ENCODE measurements at regions not wholly inside any gene's neighbourhood (a gene's known extent, or its start where the extent isn't known, plus 50 kb on each side); places are given as distances from the start of the nearest gene placed in this dataset.
A peak's percentile ranks its signal among the peaks of the same experiment; 100 is the strongest.

- DNase-seq, result no peak
Observed at GRCh38 chr15:70272565-70273355, 175.0 kb upstream of the TLE3 start.

DNA sequence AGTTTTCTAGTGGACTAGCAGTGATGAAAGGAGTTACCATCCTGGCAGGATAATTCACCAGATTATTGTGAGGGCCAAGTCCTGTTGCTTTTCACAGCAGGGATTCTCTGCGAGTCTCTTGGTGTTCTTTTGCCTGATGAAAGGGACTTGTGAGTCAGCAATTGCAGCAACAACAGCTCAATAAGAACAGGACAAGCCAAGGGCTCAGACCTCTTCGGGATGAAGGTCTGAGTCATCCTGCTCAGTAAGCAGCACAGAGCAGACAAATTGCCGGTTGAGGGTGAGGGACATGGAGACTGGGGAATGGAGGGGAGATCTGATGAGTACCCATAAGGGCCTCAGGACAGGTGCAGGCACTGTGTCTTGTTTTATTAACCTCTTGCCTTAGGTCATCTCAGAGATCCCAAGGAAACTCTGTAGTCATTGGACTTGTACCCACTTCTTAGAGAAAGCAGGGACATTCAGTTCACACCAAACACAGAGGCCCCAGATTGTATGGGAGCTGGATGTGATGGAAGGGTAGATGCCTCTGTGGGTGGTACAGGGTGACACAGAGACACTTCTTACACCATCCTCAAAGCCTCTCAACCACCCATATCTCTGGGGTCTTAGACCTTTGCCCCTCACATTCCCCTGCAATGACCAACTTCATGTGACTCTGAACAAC lies 173.8 kb upstream of the TLE3 start:
- DNase-seq, result no peak

DNA sequence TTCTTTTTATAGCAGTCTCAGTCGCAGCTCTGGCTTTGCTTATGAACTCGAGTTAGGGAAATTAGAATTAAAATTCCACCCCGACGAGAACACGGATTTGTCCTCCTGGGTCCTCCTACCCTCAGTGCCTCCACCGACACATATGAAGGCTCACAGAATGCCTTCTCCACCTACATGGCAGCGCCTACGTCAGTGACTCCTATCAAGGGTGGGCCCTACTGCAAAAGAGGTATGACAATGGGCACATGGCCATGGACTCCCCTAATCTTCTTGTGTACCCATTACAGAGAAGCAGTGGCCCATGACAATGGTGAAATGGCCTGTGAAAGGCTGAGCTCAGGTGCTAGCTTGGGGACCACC lies 173.0 kb upstream of the TLE3 start:
- DNase-seq, result no peak

DNA sequence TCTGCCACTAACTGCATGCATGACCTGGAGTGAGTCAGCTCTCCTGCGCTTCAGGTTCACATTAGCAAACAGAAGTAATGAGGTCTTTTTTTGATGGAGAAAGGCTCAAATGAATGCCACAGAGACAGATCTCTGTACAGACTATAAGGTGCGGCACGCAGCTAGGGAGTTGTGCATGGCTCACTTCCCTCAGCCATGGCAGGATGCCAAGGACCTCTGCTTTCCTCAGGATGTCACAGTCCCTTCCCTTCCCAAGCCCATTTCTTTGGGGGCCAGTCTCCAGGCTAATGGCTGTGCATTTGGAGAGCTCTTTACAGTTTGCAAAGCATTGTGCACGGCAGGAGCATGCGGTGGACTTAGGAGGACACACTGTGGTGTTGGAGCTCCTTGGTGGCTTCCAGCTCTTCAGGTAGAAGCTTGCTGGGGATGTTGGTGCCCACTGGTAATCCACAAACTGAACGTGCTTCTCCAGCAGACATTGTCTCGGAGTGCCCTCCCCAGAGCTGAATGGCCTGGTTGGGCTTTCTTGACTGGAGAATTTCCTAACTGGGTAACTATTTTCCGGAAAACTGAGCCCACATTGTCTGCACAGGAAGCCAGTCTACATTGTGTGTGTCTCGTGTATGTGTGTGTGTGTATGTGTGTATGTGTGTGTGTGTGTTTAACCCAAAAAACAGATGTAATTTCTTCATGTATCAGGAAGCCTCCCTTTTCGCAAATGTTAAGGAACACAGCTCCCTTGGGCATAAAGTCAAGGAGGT lies 172.5 kb upstream of the TLE3 start:
- DNase-seq, result no peak

- no peak for DNase-seq
Observed at GRCh38 chr15:70269311-70269911, 171.7 kb upstream of the TLE3 start.

DNA sequence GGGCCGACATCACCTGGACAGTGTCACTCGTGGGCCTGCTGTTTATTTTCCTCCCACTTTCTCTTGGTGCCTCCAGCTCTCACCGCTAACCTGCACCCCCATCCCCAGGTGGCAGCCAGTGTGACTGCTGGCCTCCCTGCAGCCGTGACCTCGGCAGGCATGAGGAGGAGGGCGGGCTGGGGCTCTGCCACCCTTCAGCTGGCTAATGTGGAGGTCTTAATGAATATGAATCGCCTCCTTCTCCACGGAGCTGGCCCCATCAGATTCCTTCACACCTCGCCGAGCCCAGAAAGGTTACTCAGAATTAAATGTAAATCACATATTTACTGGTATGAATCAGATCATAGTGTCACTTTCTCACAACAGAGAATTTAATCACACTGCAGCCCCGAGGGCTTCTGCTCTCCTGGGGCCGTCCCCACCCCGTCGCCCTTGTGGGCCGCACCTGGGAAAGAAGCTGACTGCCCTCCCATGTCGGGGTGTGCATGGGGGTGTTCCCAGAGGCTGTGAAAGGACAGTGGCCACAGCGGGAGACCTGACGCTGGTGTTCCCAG lies 171.1 kb upstream of the TLE3 start:
- no peak for DNase-seq

DNA sequence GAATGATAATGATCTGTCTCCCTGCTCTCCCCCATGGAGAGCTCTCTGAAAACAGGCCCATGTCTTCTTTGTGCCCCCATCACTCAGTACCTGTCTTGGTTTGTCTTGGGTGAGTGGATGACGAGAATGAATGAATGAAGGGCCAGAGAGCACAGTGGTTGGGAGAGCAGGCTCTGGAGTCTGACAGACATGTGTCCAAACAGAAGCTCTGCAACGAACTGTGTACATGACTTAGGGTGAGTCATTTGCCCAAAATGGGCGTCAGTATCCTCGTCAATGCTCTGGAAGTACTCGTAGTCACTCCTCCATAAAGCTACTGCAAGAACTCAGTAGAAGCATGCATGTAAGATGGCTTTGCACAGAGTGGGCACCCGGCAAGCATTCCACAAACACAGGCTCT lies 170.2 kb upstream of the TLE3 start:
- no peak for DNase-seq

GRCh38 chr15:70267306-70267705 lies 169.6 kb upstream of the TLE3 start:
- no peak for DNase-seq

DNA sequence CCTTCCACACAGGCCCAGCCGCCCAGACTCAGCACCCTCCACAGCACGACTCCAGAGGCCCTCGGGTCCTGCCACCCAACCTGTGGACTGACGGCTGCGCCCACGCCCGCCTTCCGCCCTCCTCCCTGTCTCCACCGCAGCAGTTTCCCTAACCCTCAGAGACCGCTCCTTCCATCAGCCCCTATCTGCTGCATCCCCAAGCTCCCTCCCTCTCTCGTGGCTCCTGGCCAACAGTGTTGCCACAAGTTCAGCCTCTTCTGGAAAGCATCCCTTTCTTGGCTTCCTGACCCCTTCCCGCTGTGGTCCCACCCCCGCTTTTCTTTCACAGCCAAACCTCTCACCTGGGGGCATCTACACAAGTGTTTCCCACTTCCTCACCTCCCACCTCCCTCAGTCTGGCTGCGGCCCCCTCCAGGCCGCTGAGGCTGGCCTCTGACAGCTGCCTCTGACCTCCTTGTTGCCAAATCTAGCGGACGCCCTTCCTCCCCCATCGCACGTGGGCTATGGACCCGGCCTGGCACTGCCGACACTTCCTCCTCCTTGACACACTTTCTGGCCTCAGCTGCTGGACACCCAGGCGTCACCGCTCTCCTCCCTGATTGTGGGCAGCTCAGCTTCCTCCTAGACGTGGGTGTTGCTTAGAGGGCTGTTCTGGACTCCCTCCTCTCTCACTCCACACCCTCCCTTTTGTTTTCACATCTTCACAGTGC lies 168.8 kb upstream of the TLE3 start:
- DNase-seq, result no peak

GRCh38 chr15:70265986-70266385 lies 168.3 kb upstream of the TLE3 start:
- DNase-seq, result no peak

GRCh38 chr15:70265466-70265978 lies 167.8 kb upstream of the TLE3 start:
- no peak for DNase-seq

DNA sequence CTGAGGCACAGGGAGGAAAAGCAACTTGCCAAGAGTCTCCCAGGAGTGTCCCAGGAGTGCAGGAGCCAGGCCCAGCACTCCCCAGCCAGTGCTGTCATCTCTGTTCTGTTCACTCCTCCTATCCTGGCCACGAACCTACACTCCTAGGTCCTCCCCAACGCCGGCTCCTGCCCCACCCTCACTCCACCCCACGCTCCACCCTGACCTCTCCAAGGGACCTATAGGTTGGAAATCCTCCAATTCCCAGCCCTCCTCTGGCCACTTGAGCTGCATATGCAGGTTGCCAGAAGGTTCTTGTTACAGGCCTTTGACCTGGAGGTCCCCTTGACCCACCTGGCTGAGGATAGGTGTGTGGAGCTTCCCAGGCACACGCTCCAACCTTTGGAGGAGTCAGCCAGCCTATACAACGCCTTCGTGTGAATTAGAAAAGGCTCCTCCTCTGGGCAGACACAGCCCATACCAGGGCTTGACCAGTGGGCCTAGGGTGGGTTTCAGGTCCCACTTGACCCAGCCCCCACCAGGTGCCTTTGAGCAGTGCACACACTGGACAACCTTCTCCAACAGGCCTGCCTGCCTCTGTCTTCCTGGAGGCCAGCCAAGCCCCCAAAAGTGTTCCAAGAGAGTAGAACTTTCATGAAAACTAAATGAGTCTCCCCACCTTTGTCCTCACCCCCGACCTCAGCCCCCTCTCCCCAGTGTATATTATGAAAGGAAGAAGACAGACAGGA lies 167.2 kb upstream of the TLE3 start:
- DNase-seq, result no peak

DNA sequence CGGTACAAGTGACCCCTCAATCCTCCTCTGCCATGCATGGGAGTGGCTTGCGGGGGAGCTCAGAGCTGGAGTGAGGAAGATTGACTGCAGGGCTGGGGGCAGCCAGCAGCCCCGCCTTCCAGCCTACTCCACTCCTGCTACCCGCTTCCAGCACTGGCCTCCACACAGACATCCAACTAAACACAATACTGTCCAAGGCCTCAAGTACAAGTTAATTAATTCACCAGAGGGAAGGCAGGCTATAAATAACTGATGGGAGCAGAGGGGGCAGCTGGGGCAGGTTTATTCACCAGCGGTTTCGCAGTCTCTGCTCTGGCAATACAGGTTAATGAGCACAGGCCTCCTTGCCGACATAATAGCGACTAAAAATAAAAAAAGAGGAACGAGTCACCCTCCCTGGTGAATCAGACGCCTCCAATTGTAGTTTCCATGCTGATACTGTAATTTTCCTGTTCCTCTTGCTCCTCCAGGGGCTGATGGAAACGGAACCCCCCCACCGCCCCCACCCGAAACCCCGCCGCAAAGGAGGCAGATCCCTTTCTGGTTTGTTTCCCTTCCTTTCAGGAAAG lies 166.4 kb upstream of the TLE3 start:
- DNase-seq, result no peak

DNA sequence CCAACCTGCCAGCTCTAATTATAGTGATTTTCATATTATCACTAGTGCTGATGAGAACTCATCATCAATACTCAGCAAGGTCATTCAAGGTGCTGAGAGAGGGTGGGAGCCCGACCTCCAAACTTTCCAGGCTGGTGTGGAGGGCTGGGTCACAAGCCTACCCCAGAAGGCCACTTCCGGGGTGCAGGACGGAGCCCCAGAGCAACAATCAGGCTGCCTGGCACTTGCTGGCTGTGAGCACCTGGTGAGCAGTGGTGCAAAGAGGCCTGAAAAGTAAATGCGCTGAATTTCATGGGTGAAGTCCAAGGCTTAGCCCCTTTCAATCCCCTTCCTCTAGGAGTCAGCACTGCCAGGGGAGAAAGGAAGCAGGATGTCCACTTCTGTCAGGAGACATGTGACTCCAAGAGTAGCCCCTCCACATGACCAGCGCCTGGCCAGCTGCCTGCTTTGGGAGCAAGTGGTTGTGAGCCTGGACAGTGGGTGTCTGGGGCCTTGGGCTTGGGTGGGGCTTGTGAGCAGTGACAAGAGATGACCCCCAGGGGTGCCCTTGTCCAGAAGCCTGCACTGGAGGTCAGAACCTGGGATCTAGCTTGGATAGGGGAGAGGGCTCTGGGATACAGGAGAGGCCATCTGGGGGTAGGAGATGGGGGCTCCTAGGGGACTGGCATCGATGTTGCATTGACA lies 165.0 kb upstream of the TLE3 start:
- DNase-seq, result no peak

DNA sequence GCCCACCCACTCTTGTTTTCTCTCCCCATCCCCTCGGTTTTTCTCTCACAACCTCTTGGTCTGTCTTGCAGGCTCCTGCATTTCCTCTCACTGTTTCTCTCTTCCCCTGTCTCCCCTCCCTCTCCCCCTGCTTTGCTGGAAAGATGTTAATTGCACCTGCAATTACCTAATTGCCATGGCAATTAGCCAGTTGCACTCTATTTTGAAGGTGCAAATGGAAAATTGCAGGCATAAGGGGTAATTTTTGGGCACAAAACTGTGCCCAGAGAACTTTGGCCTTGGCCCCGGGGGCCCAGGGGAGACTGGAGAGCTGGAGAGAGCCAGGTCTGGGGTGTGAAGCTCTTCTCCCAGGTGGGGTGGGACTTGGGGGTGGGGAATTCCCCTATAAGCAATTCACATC lies 164.5 kb upstream of the TLE3 start:
- no peak for DNase-seq

DNA sequence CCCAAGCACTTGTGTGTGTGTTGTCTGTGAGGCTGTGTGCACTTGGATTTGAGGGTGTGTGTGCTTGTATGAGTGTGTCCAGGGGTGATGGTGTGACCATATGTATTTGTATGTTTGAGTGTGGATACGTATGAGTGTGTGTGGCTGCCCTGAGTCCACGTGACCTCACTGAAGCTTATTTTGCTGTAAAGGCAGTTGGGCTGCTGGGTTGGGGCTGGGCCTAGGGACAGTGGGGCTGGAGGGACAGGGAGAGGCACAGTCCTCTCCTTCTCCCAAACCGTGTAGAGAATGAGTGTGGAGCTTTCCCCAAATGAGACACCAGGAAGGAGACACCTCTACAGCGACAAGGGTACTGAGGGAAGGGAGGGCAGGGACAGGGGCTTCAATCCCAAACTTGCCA lies 163.4 kb upstream of the TLE3 start:
- no peak for DNase-seq

DNA sequence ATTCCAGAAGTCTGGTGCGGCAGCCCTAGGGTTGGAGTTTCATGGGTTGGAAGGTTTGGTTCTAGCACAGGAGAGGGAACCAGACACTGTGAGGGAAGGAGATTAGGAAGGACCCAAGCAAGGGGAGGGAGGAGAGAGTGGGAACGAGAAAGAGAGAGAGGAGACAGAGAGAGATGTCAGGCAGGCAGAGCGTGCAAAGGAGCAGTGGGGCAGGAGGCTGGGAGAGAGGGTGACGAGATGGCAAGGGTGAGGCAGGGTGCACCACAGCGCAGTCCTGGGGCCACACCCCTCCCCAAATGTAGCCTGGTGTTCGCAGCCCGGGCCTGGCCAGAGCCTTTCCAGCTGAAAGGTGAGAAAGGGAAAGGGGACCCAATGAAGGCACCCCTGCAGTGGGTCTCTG lies 162.9 kb upstream of the TLE3 start:
- DNase-seq, result no peak

- no peak for DNase-seq
Observed at GRCh38 chr15:70259640-70260508, 162.2 kb upstream of the TLE3 start.

- peak; percentile 28 for DNase-seq
Observed at GRCh38 chr15:70259028-70259424, 161.3 kb upstream of the TLE3 start.

Data from T-helper 9 cell (primary cell).